ENCODE measurements at regions not wholly inside any gene's neighbourhood (a gene's known extent, or its start where the extent isn't known, plus 50 kb on each side); places are given as distances from the start of the nearest gene placed in this dataset.

DNA sequence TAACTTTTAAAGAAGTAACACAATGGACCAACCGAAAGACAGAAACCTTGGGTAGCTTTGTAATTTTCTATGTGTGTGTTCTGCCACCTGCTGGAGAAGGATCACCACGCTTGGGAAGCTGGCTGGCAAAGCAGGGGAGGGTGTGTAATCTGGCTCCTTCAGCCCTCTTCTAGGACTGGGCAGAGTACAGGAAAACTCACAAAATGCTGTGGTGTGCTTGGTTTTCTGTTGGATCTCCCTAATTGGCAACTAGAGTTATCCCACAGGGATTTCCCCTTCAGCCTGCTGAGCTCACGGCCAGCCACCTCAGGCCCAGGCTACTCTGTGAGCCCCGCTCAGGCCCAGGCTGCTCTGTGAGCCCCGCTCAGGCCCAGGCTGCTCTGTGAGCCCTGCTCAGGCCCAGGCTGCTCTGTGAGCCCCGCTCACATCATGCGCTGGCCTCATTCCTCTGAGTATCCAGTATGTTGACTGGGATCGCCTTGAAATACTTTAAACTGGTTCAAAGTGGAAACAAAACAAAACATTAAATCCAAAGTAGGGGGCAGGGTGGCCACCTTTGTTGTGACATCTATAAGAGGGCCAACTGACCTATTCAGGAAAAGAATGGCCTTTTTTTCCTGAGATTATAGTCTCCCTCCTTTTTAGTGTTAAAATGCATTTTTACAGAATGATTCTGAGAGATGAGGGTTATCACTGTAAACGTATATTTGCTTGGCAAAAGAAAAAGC, 52.0 kb upstream of the RNU6-8 start:
- peak; percentile 50 to 75 for DNase-seq
- TF ChIP-seq GATA1 (IDR thresholded peaks at IDR 0.05; ENCODE audit: low read depth, low read length): no peak
- no peak for TF ChIP-seq POLR2A (IDR thresholded peaks at IDR 0.05; ENCODE audit: low read length)

GRCh38 chr14:32255789-32256188, 52.7 kb upstream of the RNU6-8 start:
- no peak for DNase-seq
- TF ChIP-seq POLR2A (IDR thresholded peaks at IDR 0.05; ENCODE audit: low read length) (no peak), GATA1 (IDR thresholded peaks at IDR 0.05; ENCODE audit: low read depth, low read length) (no peak)

GRCh38 chr14:32256576-32256975, 53.5 kb upstream of the RNU6-8 start:
- DNase-seq: no peak
- TF ChIP-seq GATA1 (IDR thresholded peaks at IDR 0.05; ENCODE audit: low read depth, low read length): no peak
- TF ChIP-seq POLR2A (IDR thresholded peaks at IDR 0.05; ENCODE audit: low read length): no peak

DNA sequence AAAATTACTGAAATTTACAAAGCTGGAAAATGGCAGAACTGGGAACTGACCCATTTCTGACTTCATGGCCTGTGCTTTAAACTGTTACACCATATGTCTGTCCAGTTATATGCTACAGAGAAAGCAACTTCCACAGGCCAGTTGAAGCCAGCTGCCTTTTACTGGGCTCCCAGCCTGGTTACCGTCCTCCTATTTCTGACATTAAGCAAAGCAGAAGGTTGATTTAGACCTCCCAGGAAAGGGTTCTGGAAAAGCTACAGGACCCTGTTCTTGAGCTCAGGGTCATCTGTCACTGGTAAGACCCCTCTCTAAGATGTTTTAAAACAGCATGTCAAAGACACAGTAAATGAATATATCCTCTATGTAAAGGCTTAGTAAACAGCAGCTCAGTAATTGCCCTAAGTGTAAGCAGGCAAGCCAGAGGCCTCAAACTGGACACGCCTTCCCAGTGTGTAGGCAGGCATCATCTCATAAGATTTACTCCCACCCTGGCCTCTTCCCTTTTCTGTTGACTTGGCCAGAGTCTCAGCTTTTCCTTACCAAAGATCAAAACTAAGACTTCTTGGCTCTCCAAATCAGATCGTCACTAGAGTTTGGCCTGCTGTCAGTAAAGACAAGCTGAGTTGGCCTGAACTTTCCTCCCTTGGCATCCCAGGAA, 55.4 kb upstream of the RNU6-8 start:
- TF ChIP-seq POLR2A (IDR thresholded peaks at IDR 0.05; ENCODE audit: low read length): no peak
- TF ChIP-seq GATA1 (IDR thresholded peaks at IDR 0.05; ENCODE audit: low read depth, low read length): no peak
- DNase-seq: peak in 1 of 2 experiments; percentile 9

- peak; percentile 61 to 70 for DNase-seq
- TF ChIP-seq GATA1 (IDR thresholded peaks at IDR 0.05; ENCODE audit: low read depth, low read length): no peak
- no peak for TF ChIP-seq POLR2A (IDR thresholded peaks at IDR 0.05; ENCODE audit: low read length)
Measured at GRCh38 chr14:32259368-32260013, 56.4 kb upstream of the RNU6-8 start.

DNA sequence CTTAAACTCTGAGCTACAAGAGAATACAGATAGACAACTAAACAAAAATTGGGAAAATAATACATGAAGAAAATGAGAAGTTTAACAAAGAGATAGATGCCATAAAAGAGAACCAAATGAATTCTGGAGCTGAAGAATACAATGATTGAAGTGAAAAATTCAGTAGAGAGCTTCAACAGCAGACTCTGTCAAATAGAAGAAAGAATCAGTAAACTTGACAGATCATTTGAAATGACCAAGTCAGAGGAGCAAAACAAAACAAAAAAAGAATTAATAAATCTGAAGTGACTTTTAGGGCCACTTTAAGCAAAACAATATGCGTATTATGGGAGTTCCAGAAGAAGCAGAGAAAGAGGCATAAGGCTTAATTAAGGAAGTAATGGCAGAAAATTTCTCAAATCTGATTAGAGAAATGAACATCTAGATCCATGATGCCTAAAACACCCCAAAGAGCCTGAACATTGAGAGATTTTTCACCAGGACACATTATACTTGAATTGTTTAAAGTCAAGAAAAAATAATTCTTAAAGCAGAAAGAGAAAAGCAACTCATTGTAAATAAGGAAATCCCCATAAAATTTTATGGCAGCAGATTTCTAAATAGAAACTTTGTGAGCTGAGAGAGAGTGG, 61.0 kb upstream of the RNU6-8 start:
- TF ChIP-seq POLR2A (IDR thresholded peaks at IDR 0.05; ENCODE audit: low read length) (no peak), GATA1 (IDR thresholded peaks at IDR 0.05; ENCODE audit: low read depth, low read length) (no peak)
- no peak for DNase-seq

GRCh38 chr14:32265584-32265983, 62.5 kb upstream of the RNU6-8 start:
- TF ChIP-seq GATA1 (IDR thresholded peaks at IDR 0.05; ENCODE audit: low read depth, low read length): no peak
- no peak for TF ChIP-seq POLR2A (IDR thresholded peaks at IDR 0.05; ENCODE audit: low read length)
- no peak for DNase-seq

DNA sequence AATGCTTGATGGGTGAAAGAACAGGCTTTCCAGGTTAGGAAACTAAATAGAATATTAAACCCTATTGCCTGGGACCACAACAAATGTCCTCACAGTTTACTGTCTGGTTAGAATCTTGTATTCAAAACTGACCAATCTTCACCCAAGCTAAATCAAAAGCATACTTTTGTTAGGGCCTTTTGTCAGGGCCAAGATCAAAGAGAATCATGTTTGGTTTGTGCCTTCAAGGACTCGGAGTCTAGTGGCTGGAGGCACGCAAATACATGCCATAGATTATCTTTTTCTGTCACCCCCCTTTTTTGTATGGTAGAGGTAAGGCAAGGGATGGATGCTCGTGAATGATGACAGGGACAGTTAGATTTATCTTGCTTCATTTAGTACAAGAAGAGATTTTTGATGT, 51.1 kb upstream of the AKAP6 start:
- no peak for DNase-seq

More for the DNA sequence above, 51.1 kb upstream of the AKAP6 start:
- TF ChIP-seq POLR2A (IDR thresholded peaks at IDR 0.05; ENCODE audit: low read length): no peak
- TF ChIP-seq GATA1 (IDR thresholded peaks at IDR 0.05; ENCODE audit: low read depth, low read length): no peak

Data from erythroblast (primary cell).